H9 (cell line): ENCODE measurements at regions not wholly inside any gene's neighbourhood (a gene's known extent, or its start where the extent isn't known, plus 50 kb on each side); places are given as distances from the start of the nearest gene placed in this dataset.
"Not testable (repeated sequence)": the region's sequence is repeated elsewhere in the genome, so short reads cannot be mapped to it uniquely, and the experiment has no call there.

Experiments used
- DNase-seq: peaks from one replicate; pipeline ENCODE4 v3.0.0-alpha.2; 2017
- H2AFZ ChIP-seq: one replicate; pipeline ENCODE4 v1.6.1; 2013; ENCODE audit warnings: mild to moderate bottlenecking, low read length, control low read depth, moderate library complexity
- H2AK5ac ChIP-seq: 2 replicates; pipeline ENCODE4 v1.6.1; 2013; ENCODE audit warnings: low read length, control low read depth, mixed read lengths; ENCODE audit not compliant: insufficient read length
- H2BK120ac ChIP-seq: one replicate; pipeline ENCODE4 v1.6.1; 2013; ENCODE audit warnings: low read depth, mild to moderate bottlenecking, low read length, control low read depth, inconsistent platforms; ENCODE audit not compliant: poor library complexity, severe bottlenecking
- H2BK12ac ChIP-seq: 2 replicates; pipeline ENCODE4 v1.6.1; 2013; ENCODE audit warnings: low read length, control low read depth, mixed read lengths, low read depth; ENCODE audit not compliant: insufficient read length
- H2BK15ac ChIP-seq: 2 replicates; pipeline ENCODE4 v1.6.1; 2013; ENCODE audit warnings: low read depth, low read length, control low read depth
- H2BK20ac ChIP-seq: one replicate; pipeline ENCODE4 v1.6.1; 2013; ENCODE audit warnings: low read depth, mild to moderate bottlenecking, low read length, control low read depth, inconsistent platforms; ENCODE audit not compliant: poor library complexity, severe bottlenecking
- H2BK5ac ChIP-seq: 2 replicates; pipeline ENCODE4 v1.6.1; 2013; ENCODE audit warnings: low read length, control low read depth, mixed read lengths; ENCODE audit not compliant: insufficient read length
- H3K14ac ChIP-seq: 2 replicates; pipeline ENCODE4 v1.6.1; 2013; ENCODE audit warnings: low read length, control low read depth; ENCODE audit not compliant: insufficient read depth
- H3K18ac ChIP-seq: 2 replicates; pipeline ENCODE4 v1.6.1; 2013; ENCODE audit warnings: low read depth, mild to moderate bottlenecking, mixed read lengths, low read length, control low read depth; ENCODE audit not compliant: insufficient read length
- H3K23ac ChIP-seq: 2 replicates; pipeline ENCODE4 v1.6.1; 2013; ENCODE audit warnings: low read length, control low read depth, mixed read lengths, low read depth; ENCODE audit not compliant: insufficient read length
- H3K23me2 ChIP-seq: 2 replicates; pipeline ENCODE4 v1.6.1; 2013; ENCODE audit warnings: low read depth, mild to moderate bottlenecking, mixed read lengths, low read length, control low read depth; ENCODE audit not compliant: insufficient read length, poor library complexity, severe bottlenecking
- H3K27ac ChIP-seq: 2 replicates; pipeline ENCODE4 v1.5.1; 2013; ENCODE audit warnings: low read length, control low read depth, mixed read lengths, low read depth; ENCODE audit not compliant: insufficient read length
- H3K27me3 ChIP-seq: 2 replicates; pipeline ENCODE4 v1.6.1; 2013; ENCODE audit warnings: low read length, control low read depth, inconsistent platforms; ENCODE audit not compliant: insufficient read depth
- H3K4ac ChIP-seq: 2 replicates; pipeline ENCODE4 v1.6.1; 2013; ENCODE audit warnings: low read depth, mild to moderate bottlenecking, control low read depth, inconsistent platforms, low read length, moderate library complexity
- H3K4me1 ChIP-seq: 2 replicates; pipeline ENCODE4 v1.6.1; 2013; ENCODE audit warnings: low read length, control low read depth, inconsistent platforms; ENCODE audit not compliant: insufficient read depth
- H3K4me2 ChIP-seq: 2 replicates; pipeline ENCODE4 v1.6.1; 2013; ENCODE audit warnings: low read length, control low read depth, mixed read lengths; ENCODE audit not compliant: insufficient read length, insufficient read depth
- H3K56ac ChIP-seq: 2 replicates; pipeline ENCODE4 v1.6.1; 2013; ENCODE audit warnings: low read depth, mild to moderate bottlenecking, mixed read lengths, low read length, control low read depth; ENCODE audit not compliant: insufficient read length
- H3K79me1 ChIP-seq: 2 replicates; pipeline ENCODE4 v1.6.1; 2013; ENCODE audit warnings: low read depth, mild to moderate bottlenecking, moderate library complexity, low read length, control low read depth, inconsistent platforms; ENCODE audit not compliant: insufficient read depth, poor library complexity, severe bottlenecking
- H3K79me2 ChIP-seq: 2 replicates; pipeline ENCODE4 v1.6.1; 2013; ENCODE audit warnings: low read length, control low read depth, inconsistent platforms; ENCODE audit not compliant: insufficient read depth
- H3K9ac ChIP-seq: 2 replicates; pipeline ENCODE4 v1.6.1; 2013; ENCODE audit warnings: low read length, control low read depth, mixed read lengths; ENCODE audit not compliant: insufficient read length; ENCODE audit errors: extremely low read depth
- H3K9me3 ChIP-seq: one replicate; pipeline ENCODE4 v1.6.1; 2013; ENCODE audit warnings: low read depth, low read length, inconsistent platforms; ENCODE audit not compliant: control insufficient read depth
- H3T11ph ChIP-seq: one replicate; pipeline ENCODE4 v1.6.1; 2013; ENCODE audit warnings: mild to moderate bottlenecking, low read length, control low read depth, inconsistent platforms
- H4K20me1 ChIP-seq: one replicate; pipeline ENCODE4 v1.6.1; 2013; ENCODE audit not compliant: control insufficient read depth, insufficient read length, insufficient read depth
- H4K5ac ChIP-seq: 2 replicates; pipeline ENCODE4 v1.6.1; 2013; ENCODE audit warnings: low read depth, mild to moderate bottlenecking, mixed read lengths, low read length, control low read depth; ENCODE audit not compliant: insufficient read length
- H4K8ac ChIP-seq: replicated peaks from 2 replicates; pipeline ENCODE4 v1.6.1; 2013; ENCODE audit warnings: low read length, control low read depth, mixed read lengths, low read depth; ENCODE audit not compliant: insufficient read length
- H4K91ac ChIP-seq: 2 replicates; pipeline ENCODE4 v1.6.1; 2013; ENCODE audit warnings: low read depth, mild to moderate bottlenecking, moderate library complexity, mixed read lengths, low read length, control low read depth; ENCODE audit not compliant: insufficient read length
- H3K27ac Mint-ChIP-seq, 3 experiments: 2 replicates in 2 of 3; 3 replicates in 1 of 3; pipeline ENCODE4 v1.8.0; 2020 to 2021; ENCODE audit warnings: mixed read lengths in 3 of 3, mild to moderate bottlenecking in 1 of 3, moderate library complexity in 1 of 3
- H3K27me3 Mint-ChIP-seq: 2 replicates; pipeline ENCODE4 v1.8.0; 2021; ENCODE audit warnings: low read depth, mild to moderate bottlenecking, moderate library complexity, mixed read lengths
- H3K36me3 Mint-ChIP-seq, 3 experiments: 2 replicates in 2 of 3; 3 replicates in 1 of 3; pipeline ENCODE4 v1.8.0; 2020 to 2021; ENCODE audit warnings: low read depth in 3 of 3, mixed read lengths in 3 of 3; ENCODE audit not compliant: insufficient read depth in 1 of 3
- H3K4me1 Mint-ChIP-seq, 2 experiments: 2 replicates each; pipeline ENCODE4 v1.8.0; 2020; ENCODE audit warnings: mixed read lengths in 2 of 2
- H3K4me3 Mint-ChIP-seq, 2 experiments: 2 replicates in 1 of 2; 3 replicates in 1 of 2; pipeline ENCODE4 v1.8.0; 2020 to 2021; ENCODE audit warnings: mild to moderate bottlenecking in 2 of 2, mixed read lengths in 2 of 2, moderate library complexity in 1 of 2
- H3K9me3 Mint-ChIP-seq, 2 experiments: 2 replicates in 1 of 2; 3 replicates in 1 of 2; pipeline ENCODE4 v1.8.0; 2020; ENCODE audit warnings: mild to moderate bottlenecking in 2 of 2, mixed read lengths in 2 of 2, moderate library complexity in 1 of 2
- WGBS: extraction: QIAGEN DNeasy Blood & Tissue Kit; methylation state at CpG from one replicate; pipeline ENCODE4 v1.1.7; 2013; ENCODE audit warnings: missing lambda C conversion rate, low lambda C conversion rate, mixed read lengths; ENCODE audit not compliant: insufficient read length; ENCODE audit errors: extremely low coverage; 5-methylcytosine and 5-hydroxymethylcytosine counted together
- TF ChIP-seq, protein P1 (sequence below): fragments of 200-600 bp; sonication (generic); conservative IDR thresholded peaks from 3 replicates; pipeline ENCODE4 v1.8.0; 2021; ENCODE audit warnings: antibody characterized with exemption, mild to moderate bottlenecking

DNA sequence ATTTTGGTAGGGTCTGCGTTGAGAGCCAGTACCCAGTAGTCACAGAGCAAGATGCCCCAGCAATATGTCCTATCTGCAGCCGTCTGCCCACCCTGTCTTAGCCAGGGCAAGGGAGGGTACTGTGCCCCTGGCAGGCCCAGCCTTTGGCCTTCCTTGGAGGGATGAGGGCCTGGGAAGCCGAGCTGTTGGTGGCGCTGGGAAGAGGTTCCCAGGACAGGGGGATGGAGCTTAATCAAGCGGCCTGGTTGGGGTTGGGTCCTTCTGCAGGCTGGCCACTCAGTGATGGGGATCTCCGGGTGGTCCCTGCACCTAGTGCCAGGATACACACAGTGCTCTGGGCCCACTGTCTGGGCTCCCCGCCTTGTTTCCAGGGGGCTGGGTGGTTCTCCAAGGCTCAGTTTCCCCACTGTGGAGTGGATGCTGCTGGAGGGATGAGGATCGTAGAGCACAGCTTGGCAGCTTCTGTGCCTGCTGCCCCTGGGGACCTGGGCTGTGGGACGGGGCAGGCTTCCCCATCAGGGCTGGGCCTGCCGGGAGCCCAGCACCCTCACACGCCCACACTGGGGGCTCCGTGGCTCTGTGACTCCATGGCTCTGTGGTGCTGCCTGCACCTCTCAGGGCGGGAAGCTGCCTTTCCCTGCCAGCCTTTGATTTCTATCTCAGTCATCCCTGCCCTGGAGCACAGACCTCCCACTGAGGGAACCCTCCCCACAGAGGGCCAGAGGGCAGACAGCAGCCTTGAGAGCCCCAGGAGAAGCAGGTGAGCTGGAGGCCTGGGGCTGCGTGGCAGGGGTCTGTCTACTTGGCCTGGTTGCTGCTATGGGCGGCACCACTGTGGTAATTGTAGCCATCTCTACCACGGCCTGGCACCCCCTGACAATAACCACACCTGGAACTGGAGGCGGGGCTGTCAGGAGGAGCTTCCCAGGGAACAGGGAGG lies 357.0 kb downstream of the TMEM121 start:
- Histone ChIP-seq H4K91ac (no peak overlapping the region), H4K8ac (no peak overlapping the region), H2BK120ac (no peak overlapping the region), H3K27ac (no peak overlapping the region), H3K56ac (no peak overlapping the region), H3K4ac (no peak overlapping the region), H3K14ac (no peak overlapping the region), H3K4me2 (no peak overlapping the region), H3K79me1 (no peaks in the 10 kb centered on the region), H2BK5ac (no peak overlapping the region), H3K79me2 (no peaks in the 10 kb centered on the region), H2BK20ac (no peak overlapping the region), H3K18ac (no peak overlapping the region), H3K4me1 (no peaks in the 10 kb centered on the region), H2BK12ac (no peak overlapping the region), H4K5ac (no peak overlapping the region), H2AK5ac (no peak overlapping the region), H4K20me1 (no peaks in the 10 kb centered on the region), H3T11ph (no peak overlapping the region), H2BK15ac (no peak overlapping the region), H3K9ac (no peak overlapping the region), H3K23me2 (no peaks in the 10 kb centered on the region), H3K27me3 (no peaks in the 10 kb centered on the region), H2AFZ (no peak overlapping the region), H3K9me3 (peaks cover 55% of the 10 kb centered on the region), H3K23ac (no peak overlapping the region)
- TF ChIP-seq, protein P1, sequence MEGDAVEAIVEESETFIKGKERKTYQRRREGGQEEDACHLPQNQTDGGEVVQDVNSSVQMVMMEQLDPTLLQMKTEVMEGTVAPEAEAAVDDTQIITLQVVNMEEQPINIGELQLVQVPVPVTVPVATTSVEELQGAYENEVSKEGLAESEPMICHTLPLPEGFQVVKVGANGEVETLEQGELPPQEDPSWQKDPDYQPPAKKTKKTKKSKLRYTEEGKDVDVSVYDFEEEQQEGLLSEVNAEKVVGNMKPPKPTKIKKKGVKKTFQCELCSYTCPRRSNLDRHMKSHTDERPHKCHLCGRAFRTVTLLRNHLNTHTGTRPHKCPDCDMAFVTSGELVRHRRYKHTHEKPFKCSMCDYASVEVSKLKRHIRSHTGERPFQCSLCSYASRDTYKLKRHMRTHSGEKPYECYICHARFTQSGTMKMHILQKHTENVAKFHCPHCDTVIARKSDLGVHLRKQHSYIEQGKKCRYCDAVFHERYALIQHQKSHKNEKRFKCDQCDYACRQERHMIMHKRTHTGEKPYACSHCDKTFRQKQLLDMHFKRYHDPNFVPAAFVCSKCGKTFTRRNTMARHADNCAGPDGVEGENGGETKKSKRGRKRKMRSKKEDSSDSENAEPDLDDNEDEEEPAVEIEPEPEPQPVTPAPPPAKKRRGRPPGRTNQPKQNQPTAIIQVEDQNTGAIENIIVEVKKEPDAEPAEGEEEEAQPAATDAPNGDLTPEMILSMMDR, result no peak
- WGBS, result no CpG with 5 or more reads among the region's 17 CpGs
- peaks cover 4 to 14% (median 9%) of the 10 kb centered on the region in 3 experiments; a peak in 5 of 7 replicates for H3K36me3 Mint-ChIP-seq
- no peak overlapping the region for H3K27ac Mint-ChIP-seq
- no peak overlapping the region for H3K4me3 Mint-ChIP-seq
- H3K27me3 Mint-ChIP-seq, result peaks cover 2% of the 10 kb centered on the region
- no peak for DNase-seq
- no peaks in the 10 kb centered on the region for H3K4me1 Mint-ChIP-seq
- H3K9me3 Mint-ChIP-seq, result peaks cover 71 to 90% of the 10 kb centered on the region in 2 experiments

DNA sequence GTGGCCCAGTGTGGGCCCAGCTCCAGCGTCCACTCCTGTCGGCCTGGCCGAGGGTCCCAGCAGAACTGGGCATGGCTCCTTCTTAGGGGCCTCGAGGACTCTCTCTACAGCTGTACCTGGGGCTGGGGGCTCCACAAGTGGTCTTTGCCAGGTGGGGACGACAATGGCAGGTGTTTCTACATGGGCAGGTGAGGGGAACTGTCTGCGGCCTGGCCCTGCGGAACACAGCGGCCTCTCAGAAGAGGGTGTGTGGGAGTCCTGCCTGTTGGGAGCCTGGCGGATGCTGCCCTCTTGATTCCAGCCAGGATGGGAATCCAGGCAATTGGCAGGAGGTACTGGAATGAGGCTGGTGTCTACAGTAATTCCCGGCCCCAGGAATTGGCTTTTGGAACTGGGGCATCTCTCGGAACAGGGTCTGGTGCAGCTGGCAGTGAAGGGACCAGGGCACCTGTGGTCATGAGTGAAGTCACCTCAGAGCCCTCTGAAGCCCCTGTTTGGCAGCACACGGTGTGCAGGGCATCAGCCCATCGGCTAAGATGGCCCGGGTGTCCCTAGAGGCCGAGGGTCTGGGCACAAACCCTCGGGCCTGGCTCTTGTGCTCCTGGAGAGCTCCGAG lies 357.9 kb downstream of the TMEM121 start:
- not testable (repeated sequence) for H3K23ac ChIP-seq, H3T11ph ChIP-seq, H4K20me1 ChIP-seq, H3K4me3 Mint-ChIP-seq, H3K27ac ChIP-seq, H3K4me1 Mint-ChIP-seq, H3K4me2 ChIP-seq, H4K91ac ChIP-seq, H3K4me1 ChIP-seq, H3K79me2 ChIP-seq, H3K56ac ChIP-seq, DNase-seq, H4K5ac ChIP-seq, H2BK120ac ChIP-seq, H3K18ac ChIP-seq, H2BK15ac ChIP-seq, H3K9ac ChIP-seq, H3K14ac ChIP-seq, H2BK20ac ChIP-seq, H2AFZ ChIP-seq, H3K27me3 Mint-ChIP-seq, H2BK5ac ChIP-seq, H3K79me1 ChIP-seq, H2AK5ac ChIP-seq, H3K27ac Mint-ChIP-seq, H4K8ac ChIP-seq, H3K27me3 ChIP-seq, H3K23me2 ChIP-seq, H3K4ac ChIP-seq, H2BK12ac ChIP-seq
- Mint-ChIP-seq H3K9me3 (peaks cover 71 to 90% of the 10 kb centered on the region in 2 experiments), H3K36me3 (peaks cover 4 to 17% (median 9%) of the 10 kb centered on the region in 3 experiments; a peak in 5 of 7 replicates)
- WGBS, result no CpG with 5 or more reads among the region's 17 CpGs
- H3K9me3 ChIP-seq, result peaks cover 58% of the 10 kb centered on the region
